A172 (cell line): ENCODE measurements at regions not wholly inside any gene's neighbourhood (a gene's known extent, or its start where the extent isn't known, plus 50 kb on each side); places are given as distances from the start of the nearest gene placed in this dataset.
A peak's percentile ranks its signal among the peaks of the same experiment; 100 is the strongest.
"Not testable (repeated sequence)": the region's sequence is repeated elsewhere in the genome, so short reads cannot be mapped to it uniquely, and the experiment has no call there.

Experiments used
- DNase-seq: peaks from one replicate; pipeline ENCODE4 v3.0.0-alpha.2; 2015; ENCODE audit warnings: low spot score

GRCh38 chr10:53177468-53177867 lies 404.9 kb upstream of the MBL2 start:
- no peak for DNase-seq

- DNase-seq = no peak
Observed at GRCh38 chr10:53166325-53166724, 393.7 kb upstream of the MBL2 start.

GRCh38 chr10:53162856-53163255 lies 390.3 kb upstream of the MBL2 start:
- DNase-seq = no peak

- no peak for DNase-seq
Observed at GRCh38 chr10:53161231-53161630, 388.6 kb upstream of the MBL2 start.

- not testable (repeated sequence) for DNase-seq
Observed at GRCh38 chr10:53155674-53156073, 383.1 kb upstream of the MBL2 start.

- DNase-seq = no peak
Observed at GRCh38 chr10:53153831-53154230, 381.2 kb upstream of the MBL2 start.

- peak; percentile 19 for DNase-seq
Observed at GRCh38 chr10:53140506-53140905, 367.9 kb upstream of the MBL2 start.

- DNase-seq = no peak
Observed at GRCh38 chr10:53135897-53136253, 363.3 kb upstream of the MBL2 start.

GRCh38 chr10:53135213-53135896 lies 362.8 kb upstream of the MBL2 start:
- DNase-seq = no peak

- DNase-seq = no peak
Observed at GRCh38 chr10:53134050-53134449, 361.5 kb upstream of the MBL2 start.

GRCh38 chr10:53130337-53130736 lies 357.8 kb upstream of the MBL2 start:
- DNase-seq = no peak

- DNase-seq = no peak
Observed at GRCh38 chr10:53127686-53128085, 355.1 kb upstream of the MBL2 start.

- peak; percentile 23 for DNase-seq
Observed at GRCh38 chr10:53123311-53123710, 350.7 kb upstream of the MBL2 start.

- DNase-seq = no peak
Observed at GRCh38 chr10:53122281-53122680, 349.7 kb upstream of the MBL2 start.

GRCh38 chr10:53115660-53116059 lies 343.1 kb upstream of the MBL2 start:
- DNase-seq = no peak

GRCh38 chr10:53111529-53111928 lies 338.9 kb upstream of the MBL2 start:
- DNase-seq = peak; percentile 30

- no peak for DNase-seq
Observed at GRCh38 chr10:53109320-53109719, 336.7 kb upstream of the MBL2 start.

GRCh38 chr10:53108317-53108934 lies 335.8 kb upstream of the MBL2 start:
- DNase-seq = no peak

GRCh38 chr10:53107711-53108110 lies 335.1 kb upstream of the MBL2 start:
- no peak for DNase-seq

- no peak for DNase-seq
Observed at GRCh38 chr10:53102424-53102823, 329.8 kb upstream of the MBL2 start.

- no peak for DNase-seq
Observed at GRCh38 chr10:53093878-53094277, 321.3 kb upstream of the MBL2 start.

GRCh38 chr10:53091574-53091973 lies 319.0 kb upstream of the MBL2 start:
- no peak for DNase-seq

- no peak for DNase-seq
Observed at GRCh38 chr10:53088961-53089360, 316.4 kb upstream of the MBL2 start.

GRCh38 chr10:53079283-53079682 lies 306.7 kb upstream of the MBL2 start:
- DNase-seq = no peak
